Endothelial cell of umbilical vein (primary cell): ENCODE measurements at regions not wholly inside any gene's neighbourhood (a gene's known extent, or its start where the extent isn't known, plus 50 kb on each side); places are given as distances from the start of the nearest gene placed in this dataset.

Experiments
- BruUV-seq: library from RNA; stranded (reverse); fragments of 400-500 nt; replicated peaks from 2 replicates; lab custom pipeline; 2021; lab: Mats Ljungman, UMichigan
- CTCF ChIA-PET: fragments of 300-600, 350-600 bp; sonication (Branson Sonifier 250); formaldehyde crosslinking; loops from one replicate; lab custom pipeline; 2021; ENCODE audit warnings: antibody characterized with exemption, inconsistent platforms; lab: Charles Lee
- POLR2A ChIA-PET: fragments of 300-600, 350-600 bp; sonication (Branson Sonifier 250); formaldehyde crosslinking; loops from one replicate; lab custom pipeline; 2021; ENCODE audit warnings: antibody characterized with exemption, inconsistent platforms; lab: Charles Lee
- DNase-seq: peaks from one replicate; pipeline ENCODE4 v3.0.0-alpha.2; 2011; ENCODE audit warnings: low read depth, low spot score
- FAIRE-seq: peaks from 2 replicates; lab custom pipeline; 2011; peaks lifted over from hg19 to GRCh38; lab: Jason Lieb, UNC
- H2AFZ ChIP-seq: 2 replicates; pipeline ENCODE4 v1.6.0; 2012; ENCODE audit warnings: low read depth, low read length, control low read depth, inconsistent platforms
- H3K27ac ChIP-seq: 2 replicates; pipeline ENCODE4 v1.5.1; 2011; ENCODE audit warnings: low read depth, mild to moderate bottlenecking, control low read depth, low read length, moderate library complexity; ENCODE audit not compliant: insufficient read depth
- H3K27me3 ChIP-seq, 2 experiments: 2 replicates each; pipeline versions ENCODE4 v1.6.0 to v1.6.1; 2011; ENCODE audit warnings: low read length in 2 of 2, mixed read lengths in 1 of 2; ENCODE audit not compliant: control insufficient read depth in 2 of 2, insufficient read depth in 2 of 2
- H3K36me3 ChIP-seq, 2 experiments: 2 replicates in 1 of 2; 3 replicates in 1 of 2; pipeline ENCODE4 v1.5.1; 2011; ENCODE audit warnings: low read length in 2 of 2, mild to moderate bottlenecking in 1 of 2, moderate library complexity in 1 of 2; ENCODE audit not compliant: control insufficient read depth in 2 of 2, insufficient read depth in 2 of 2; ENCODE audit errors: extremely low read depth in 1 of 2
- H3K4me1 ChIP-seq: 3 replicates; pipeline ENCODE4 v1.5.1; 2011; ENCODE audit warnings: mild to moderate bottlenecking, low read length; ENCODE audit not compliant: control insufficient read depth, insufficient read depth; ENCODE audit errors: extremely low read depth
- H3K4me2 ChIP-seq: 2 replicates; pipeline ENCODE4 v1.6.1; 2011; ENCODE audit warnings: low read length, control low read depth, mixed read lengths; ENCODE audit not compliant: insufficient read depth
- H3K4me3 ChIP-seq, 3 experiments: fragments of 200-600 bp in 1 of 3; sonication (generic), shearing (Covaris generic) in 1 of 3; replicated peaks in 1 of 3; 2 replicates each; pipeline ENCODE4 v1.5.1; 2011 to 2016; ENCODE audit warnings: control low read depth in 3 of 3, low read length in 3 of 3, mild to moderate bottlenecking in 2 of 3, inconsistent platforms in 1 of 3, low read depth in 1 of 3, moderate library complexity in 1 of 3; ENCODE audit not compliant: insufficient read depth in 1 of 3
- H3K79me2 ChIP-seq: 2 replicates; pipeline ENCODE4 v1.6.0; 2012; ENCODE audit warnings: low read length, inconsistent platforms; ENCODE audit not compliant: control insufficient read depth, insufficient read depth
- H3K9ac ChIP-seq: replicated peaks from 2 replicates; pipeline ENCODE3; 2011; ENCODE audit warnings: low read length, control low read depth; ENCODE audit not compliant: insufficient read depth; ENCODE audit errors: extremely low read depth
- H3K9me1 ChIP-seq: replicated peaks from 3 replicates; pipeline ENCODE4 v1.6.0; 2011; ENCODE audit warnings: mild to moderate bottlenecking, low read length; ENCODE audit not compliant: control insufficient read depth, insufficient read depth; ENCODE audit errors: extremely low read depth
- H3K9me3 ChIP-seq: replicated peaks from 2 replicates; pipeline ENCODE4 v1.5.1; 2012; ENCODE audit warnings: low read length, inconsistent platforms; ENCODE audit not compliant: control insufficient read depth, insufficient read depth
- H4K20me1 ChIP-seq: replicated peaks from 2 replicates; pipeline ENCODE3; 2011; ENCODE audit warnings: mild to moderate bottlenecking, low read length; ENCODE audit not compliant: control insufficient read depth, insufficient read depth; ENCODE audit errors: extremely low read depth
- EZH2 ChIP-seq: IDR thresholded peaks from 2 replicates; pipeline ENCODE4 v1.6.1; 2012; ENCODE audit warnings: borderline replicate concordance, low read depth, mild to moderate bottlenecking, moderate library complexity, low read length, inconsistent platforms; ENCODE audit not compliant: severe bottlenecking
- FOS ChIP-seq: IDR thresholded peaks from 2 replicates; pipeline ENCODE4 v1.6.1; 2011; ENCODE audit warnings: mild to moderate bottlenecking, low read length, moderate library complexity, borderline replicate concordance; ENCODE audit not compliant: insufficient read depth
- GATA2 ChIP-seq: IDR thresholded peaks from 2 replicates; pipeline ENCODE4 v1.7.0; 2011; ENCODE audit warnings: low read depth, mild to moderate bottlenecking, moderate library complexity, mixed read lengths, low read length; ENCODE audit not compliant: insufficient read length, insufficient read depth
- JUN ChIP-seq: IDR thresholded peaks from 2 replicates; pipeline ENCODE4 v1.6.1; 2011; ENCODE audit warnings: borderline replicate concordance, low read depth; ENCODE audit not compliant: insufficient read length, insufficient read depth
- MYC ChIP-seq: IDR thresholded peaks from one replicate; pipeline ENCODE4 v1.6.1; 2011; ENCODE audit warnings: mild to moderate bottlenecking, low read depth, low read length
- POLR2A ChIP-seq: IDR thresholded peaks from 2 replicates; pipeline ENCODE4 v1.6.1; 2012; ENCODE audit warnings: low read depth, mild to moderate bottlenecking, control low read depth, low read length
- POLR2AphosphoS5 ChIP-seq: IDR thresholded peaks from 2 replicates; pipeline ENCODE4 v1.6.1; 2012; ENCODE audit warnings: low read depth, mild to moderate bottlenecking, control low read depth, low read length, moderate library complexity; ENCODE audit not compliant: insufficient read depth
- dilution Hi-C: fragments of 300-500 bp; cut with MboI; formaldehyde crosslinking; loops from one replicate; pipeline ENCODE4 v1.15.0; 2019; ENCODE audit warnings: low sequenced_read_pairs; ENCODE audit not compliant: extremely low pct_ligation_motif_present
- intact Hi-C: fragments of 100-400 bp; cut with micrococcal nuclease; formaldehyde crosslinking; loops from one replicate; pipeline ENCODE4 v1.10.0; 2022
- TF ChIP-seq, protein P1 (sequence below): IDR thresholded peaks from 2 replicates; pipeline ENCODE4 v1.6.1; 2011; ENCODE audit not compliant: insufficient read depth, insufficient read length
- TF ChIP-seq, protein P2 (sequence below), 2 donors: IDR thresholded peaks; 1 replicate in 1 of 2; 2 replicates in 1 of 2; pipeline ENCODE4 v1.5.1; 2011; ENCODE audit warnings: low read length in 2 of 2, mild to moderate bottlenecking in 2 of 2, moderate library complexity in 2 of 2, control low read depth in 1 of 2, inconsistent platforms in 1 of 2, low read depth in 1 of 2; ENCODE audit not compliant: insufficient read depth in 1 of 2; ENCODE audit errors: extremely low read depth in 1 of 2

- no peak for FAIRE-seq
- no peaks in the 10 kb centered on the region for H3K27me3 ChIP-seq
- no peak overlapping the region for H3K4me2 ChIP-seq
- no peaks in the 10 kb centered on the region for H4K20me1 ChIP-seq
- no peak overlapping the region for H3K4me3 ChIP-seq
- peak; percentile 1 for DNase-seq
- ChIA-PET POLR2A (no interaction called here), CTCF (no interaction called here)
- no peaks in the 10 kb centered on the region for H3K9me3 ChIP-seq
- H3K36me3 ChIP-seq, result no peaks in the 10 kb centered on the region
- H3K4me1 ChIP-seq, result no peaks in the 10 kb centered on the region
- no peak overlapping the region for H3K9ac ChIP-seq
- no peaks in the 10 kb centered on the region for H3K79me2 ChIP-seq
- TF ChIP-seq FOS (no peak), GATA2 (no peak), MYC (no peak), JUN (no peak), EZH2 (no peak), POLR2A (no peak), POLR2AphosphoS5 (no peak)
- TF ChIP-seq, protein P1, sequence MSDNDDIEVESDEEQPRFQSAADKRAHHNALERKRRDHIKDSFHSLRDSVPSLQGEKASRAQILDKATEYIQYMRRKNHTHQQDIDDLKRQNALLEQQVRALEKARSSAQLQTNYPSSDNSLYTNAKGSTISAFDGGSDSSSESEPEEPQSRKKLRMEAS, result no peak
- TF ChIP-seq, protein P2, sequence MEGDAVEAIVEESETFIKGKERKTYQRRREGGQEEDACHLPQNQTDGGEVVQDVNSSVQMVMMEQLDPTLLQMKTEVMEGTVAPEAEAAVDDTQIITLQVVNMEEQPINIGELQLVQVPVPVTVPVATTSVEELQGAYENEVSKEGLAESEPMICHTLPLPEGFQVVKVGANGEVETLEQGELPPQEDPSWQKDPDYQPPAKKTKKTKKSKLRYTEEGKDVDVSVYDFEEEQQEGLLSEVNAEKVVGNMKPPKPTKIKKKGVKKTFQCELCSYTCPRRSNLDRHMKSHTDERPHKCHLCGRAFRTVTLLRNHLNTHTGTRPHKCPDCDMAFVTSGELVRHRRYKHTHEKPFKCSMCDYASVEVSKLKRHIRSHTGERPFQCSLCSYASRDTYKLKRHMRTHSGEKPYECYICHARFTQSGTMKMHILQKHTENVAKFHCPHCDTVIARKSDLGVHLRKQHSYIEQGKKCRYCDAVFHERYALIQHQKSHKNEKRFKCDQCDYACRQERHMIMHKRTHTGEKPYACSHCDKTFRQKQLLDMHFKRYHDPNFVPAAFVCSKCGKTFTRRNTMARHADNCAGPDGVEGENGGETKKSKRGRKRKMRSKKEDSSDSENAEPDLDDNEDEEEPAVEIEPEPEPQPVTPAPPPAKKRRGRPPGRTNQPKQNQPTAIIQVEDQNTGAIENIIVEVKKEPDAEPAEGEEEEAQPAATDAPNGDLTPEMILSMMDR (IDR thresholded peaks at IDR 0.05; ENCODE audit: extremely low read depth in 1 of 2, insufficient read depth in 1 of 2, low read depth in 1 of 2, low read length in 2 of 2), result no peak
- H2AFZ ChIP-seq, result no peak overlapping the region
- no peaks in the 10 kb centered on the region for H3K9me1 ChIP-seq
- H3K27ac ChIP-seq, result no peak overlapping the region
- dilution Hi-C loops, result no loop called here
- intact Hi-C loops, result no loop called here
- no TSS peak for BruUV-seq
Measured at GRCh38 chr9:7607421-7607820, 192.2 kb downstream of the DMAC1 start.
